ENCODE measurements at regions not wholly inside any gene's neighbourhood (a gene's known extent, or its start where the extent isn't known, plus 50 kb on each side); places are given as distances from the start of the nearest gene placed in this dataset.

- TF ChIP-seq ZNF133 (tag by site-specific recombination; IDR thresholded peaks at IDR 0.05) (no peak), ZNF239 (tag by site-specific recombination; IDR thresholded peaks at IDR 0.05) (no peak), CTCF (tag by site-specific recombination; IDR thresholded peaks at IDR 0.05) (no peak), GFI1B (tag by site-specific recombination; IDR thresholded peaks at IDR 0.05) (no peak), ZFP3 (tag by site-specific recombination; IDR thresholded peaks at IDR 0.05; ENCODE audit: low read depth) (no peak), ZNF654 (tag by site-specific recombination; IDR thresholded peaks at IDR 0.05; ENCODE audit: low read depth) (no peak), WT1 (tag by site-specific recombination; IDR thresholded peaks at IDR 0.05) (no peak), ZNF202 (tag by site-specific recombination; IDR thresholded peaks at IDR 0.05; ENCODE audit: borderline replicate concordance) (no peak), ZNF10 (tag by site-specific recombination; IDR thresholded peaks at IDR 0.05) (no peak), ZNF37A (tag by site-specific recombination; IDR thresholded peaks at IDR 0.05) (no peak), ZBTB1 (tag by site-specific recombination; IDR thresholded peaks at IDR 0.05) (no peak), ATF2 (tag by site-specific recombination; IDR thresholded peaks at IDR 0.05; ENCODE audit: low read depth) (no peak), REST (tag by site-specific recombination; IDR thresholded peaks at IDR 0.05) (no peak)
Observed at GRCh38 chr18:29840089-29840488, 1202.5 kb downstream of the DSC3 start.
